K562 (cell line): ENCODE measurements at regions not wholly inside any gene's neighbourhood (a gene's known extent, or its start where the extent isn't known, plus 50 kb on each side); places are given as distances from the start of the nearest gene placed in this dataset.

Source experiments
- ATAC-seq: fragments of 200-7000 bp; cut with Tn5 transposase; 3 replicates; pipeline ENCODE4 v1.9.1; 2020; ENCODE audit warnings: moderate library complexity
- BruUV-seq: library from RNA; stranded (reverse); fragments of 400-500 nt; replicated peaks from 2 replicates; lab custom pipeline; 2021; lab: Mats Ljungman, UMichigan
- CTCF ChIA-PET: fragments of 300-600 bp; formaldehyde crosslinking; extraction: SDS; loops from one replicate; lab custom pipeline; 2021; ENCODE audit warnings: low intra/inter-chr PET ratio; lab: Yijun Ruan, JAX
- POLR2A ChIA-PET: fragments of 300-600, 350-650 bp; sonication (Branson Sonifier 250); formaldehyde crosslinking; extraction: SDS; loops from one replicate; lab custom pipeline; 2021; ENCODE audit warnings: antibody characterized with exemption, inconsistent platforms; lab: Yijun Ruan, JAX
- DNase-seq, 4 experiments: peaks; one replicate each; pipeline versions ENCODE4 v3.0.0 to v3.0.0-alpha.2; 2011 to 2018; ENCODE audit warnings: low spot score in 3 of 4, mixed read lengths in 3 of 4; ENCODE audit errors: extremely low read depth in 1 of 4
- FAIRE-seq: peaks from 2 replicates; lab custom pipeline; 2011; peaks lifted over from hg19 to GRCh38; lab: Jason Lieb, UNC
- H2AFZ ChIP-seq: 2 replicates; pipeline ENCODE4 v1.6.0; 2011; ENCODE audit warnings: low read depth, low read length, control low read depth, inconsistent platforms
- H3K27ac ChIP-seq: fragments of 200-600 bp; 3 replicates; pipeline ENCODE4 v1.8.0; 2011; ENCODE audit warnings: low read depth, mild to moderate bottlenecking, control low read depth, inconsistent platforms, low read length, moderate library complexity, mixed read lengths; ENCODE audit errors: extremely low read depth
- H3K27me3 ChIP-seq, 2 experiments: fragments of 300-600 bp in 1 of 2; 2 replicates in 1 of 2; 3 replicates in 1 of 2; pipeline versions ENCODE4 v1.6.0 to v1.8.0; 2011; ENCODE audit warnings: inconsistent platforms in 2 of 2, low read length in 2 of 2, mild to moderate bottlenecking in 1 of 2, mixed read lengths in 1 of 2, moderate library complexity in 1 of 2; ENCODE audit not compliant: control insufficient read depth in 2 of 2, insufficient read depth in 2 of 2
- H3K36me3 ChIP-seq: fragments of 300-600 bp; 3 replicates; pipeline ENCODE4 v1.8.0; 2011; ENCODE audit warnings: mild to moderate bottlenecking, low read length, inconsistent platforms; ENCODE audit not compliant: control insufficient read depth, insufficient read depth
- H3K4me1 ChIP-seq, 2 experiments: fragments of 200-600 bp in 1 of 2; replicated peaks in 1 of 2; 2 replicates in 1 of 2; 3 replicates in 1 of 2; pipeline versions ENCODE4 v1.5.1 to v1.8.0; 2011; ENCODE audit warnings: inconsistent platforms in 2 of 2, low read length in 2 of 2, mild to moderate bottlenecking in 1 of 2, mixed read lengths in 1 of 2, moderate library complexity in 1 of 2; ENCODE audit not compliant: control insufficient read depth in 2 of 2, insufficient read depth in 2 of 2
- H3K4me2 ChIP-seq: 2 replicates; pipeline ENCODE4 v1.6.1; 2011; ENCODE audit warnings: low read length, control low read depth, inconsistent platforms, mixed read lengths; ENCODE audit not compliant: insufficient read depth
- H3K4me3 ChIP-seq: fragments of 200-600 bp; sonication (generic), shearing (Covaris generic); 2 replicates; pipeline ENCODE4 v1.5.1; 2016; ENCODE audit warnings: control low read depth, inconsistent platforms
- H3K79me2 ChIP-seq: fragments of 200-600 bp; 3 replicates; pipeline ENCODE4 v1.8.0; 2011; ENCODE audit warnings: low read length, inconsistent platforms; ENCODE audit not compliant: control insufficient read depth, insufficient read depth
- H3K9ac ChIP-seq, 2 experiments: 2 replicates each; pipeline versions ENCODE4 v1.6.0 to v1.6.1; 2011; ENCODE audit warnings: low read depth in 2 of 2, low read length in 2 of 2, control low read depth in 1 of 2, inconsistent platforms in 1 of 2, mild to moderate bottlenecking in 1 of 2, mixed read lengths in 1 of 2; ENCODE audit not compliant: insufficient read depth in 1 of 2
- H3K9me1 ChIP-seq: one replicate; pipeline ENCODE4 v1.6.0; 2011; ENCODE audit warnings: inconsistent platforms, mild to moderate bottlenecking, low read length, moderate library complexity; ENCODE audit not compliant: control insufficient read depth, insufficient read depth
- H3K9me3 ChIP-seq: replicated peaks from 2 replicates; pipeline ENCODE4 v1.5.1; 2011; ENCODE audit warnings: low read depth, low read length, inconsistent platforms; ENCODE audit not compliant: control insufficient read depth, insufficient read depth
- H4K20me1 ChIP-seq: replicated peaks from 2 replicates; pipeline ENCODE4 v1.6.1; 2011; ENCODE audit warnings: low read length, inconsistent platforms, mixed read lengths; ENCODE audit not compliant: control insufficient read depth, insufficient read depth
- HMBOX1 ChIP-seq: sonication (generic); IDR thresholded peaks from 2 replicates; pipeline ENCODE4 v1.6.1; 2016
- NCOA6 ChIP-seq: fragments of 450-650 bp; IDR thresholded peaks from 2 replicates; pipeline ENCODE4 v1.6.1; 2017; ENCODE audit warnings: mild to moderate bottlenecking
- SETDB1 ChIP-seq: IDR thresholded peaks from one replicate; pipeline ENCODE4 v1.6.1; 2012; ENCODE audit warnings: low read length, control low read depth, inconsistent platforms
- ZNF41 ChIP-seq: fragments of 250-450 bp; sonication (Bioruptor Pico); conservative IDR thresholded peaks from 2 replicates; pipeline ENCODE4 v1.4.0; 2020; ENCODE audit warnings: mild to moderate bottlenecking
- ZZZ3 ChIP-seq: fragments of 450-650 bp; IDR thresholded peaks from 2 replicates; pipeline ENCODE4 v1.6.1; 2016; ENCODE audit warnings: antibody characterized with exemption, mild to moderate bottlenecking, moderate library complexity
- WGBS: fragments of 100-300 bp; shearing (Covaris generic); methylation state at CpG from one replicate; pipeline ENCODE4 v1.1.6; 2016; ENCODE audit warnings: low coverage, mixed read lengths; ENCODE audit not compliant: insufficient coverage; ENCODE audit errors: missing lambda C conversion rate; 5-methylcytosine and 5-hydroxymethylcytosine counted together
- in situ Hi-C: fragments of 300-500 bp; cut with MboI; formaldehyde crosslinking; loops from 4 replicates; pipeline ENCODE4 v1.15.0; 2018; ENCODE audit warnings: inconsistent platforms, mixed read lengths
- intact Hi-C: fragments of 100-400 bp; cut with micrococcal nuclease; formaldehyde crosslinking; loops from 2 replicates; pipeline ENCODE4 v1.14.2; 2022

- Histone ChIP-seq H3K27ac (no peak overlapping the region), H3K4me1 (no peaks in the 10 kb centered on the region), H2AFZ (no peak overlapping the region), H3K36me3 (no peaks in the 10 kb centered on the region), H3K4me2 (no peak overlapping the region), H3K9me3 (no peaks in the 10 kb centered on the region), H3K27me3 (peaks cover 11 to 24% of the 10 kb centered on the region in 2 experiments; a peak in 3 of 5 replicates), H3K9ac (no peak overlapping the region), H3K79me2 (no peaks in the 10 kb centered on the region), H3K4me3 (no peak overlapping the region), H3K9me1 (no peaks in the 10 kb centered on the region), H4K20me1 (no peaks in the 10 kb centered on the region)
- no peak for ATAC-seq
- intact Hi-C loops (no loop called here), in situ Hi-C loops (no loop called here)
- ChIA-PET CTCF (no interaction called here), POLR2A (no interaction called here)
- BruUV-seq: no TSS peak
- DNase-seq: no peak
- WGBS: 0% methylated on average over 3 of the region's 4 CpGs
- FAIRE-seq: no peak
- TF ChIP-seq NCOA6 (no peak), ZZZ3 (no peak), ZNF41 (CRISPR knock-in tag) (no peak), HMBOX1 (no peak), SETDB1 (no peak)
Observed at GRCh38 chr19:33872445-33873320, 76.0 kb downstream of the KCTD15 start.
